GM23338 (cell line): ENCODE measurements at regions not wholly inside any gene's neighbourhood (a gene's known extent, or its start where the extent isn't known, plus 50 kb on each side); places are given as distances from the start of the nearest gene placed in this dataset.

Source experiments
- ATAC-seq: fragments of 200-7000 bp; cut with Tn5 transposase; 3 replicates; pipeline ENCODE4 v1.9.1; 2020
- DNase-seq: peaks from one replicate; pipeline ENCODE4 v3.0.0-alpha.2; 2015; ENCODE audit warnings: low spot score
- H2AFZ ChIP-seq: fragments of 200-600 bp; sonication (generic); 2 replicates; pipeline ENCODE4 v1.8.0; 2016; ENCODE audit warnings: antibody characterized with exemption, mild to moderate bottlenecking, moderate library complexity
- H3F3A ChIP-seq: fragments of 200-600 bp; sonication (generic); replicated peaks from 2 replicates; pipeline ENCODE4 v1.8.0; 2017; ENCODE audit warnings: antibody characterized with exemption, mixed run types, low read depth
- H3K27ac ChIP-seq: fragments of 200-600 bp; sonication (generic); 2 replicates; pipeline ENCODE4 v1.6.1; 2016; ENCODE audit warnings: low read depth
- H3K27me3 ChIP-seq: fragments of 200-600 bp; sonication (generic); 2 replicates; pipeline ENCODE4 v1.8.0; 2016; ENCODE audit warnings: mild to moderate bottlenecking, mixed run types, moderate library complexity; ENCODE audit not compliant: insufficient read depth
- H3K36me3 ChIP-seq: fragments of 200-600 bp; sonication (generic); 2 replicates; pipeline ENCODE4 v1.8.0; 2016; ENCODE audit warnings: mild to moderate bottlenecking; ENCODE audit not compliant: insufficient read depth
- H3K4me1 ChIP-seq: fragments of 200-600 bp; sonication (generic); 2 replicates; pipeline ENCODE4 v1.8.0; 2016; ENCODE audit warnings: mild to moderate bottlenecking, moderate library complexity; ENCODE audit not compliant: insufficient read depth
- H3K4me2 ChIP-seq: fragments of 200-600 bp; sonication (generic); 2 replicates; pipeline ENCODE4 v1.7.1; 2017; ENCODE audit warnings: mixed run types
- H3K4me3 ChIP-seq: fragments of 200-600 bp; sonication (generic); 2 replicates; pipeline ENCODE4 v1.6.1; 2016; ENCODE audit warnings: mixed run types
- H3K79me2 ChIP-seq: fragments of 200-600 bp; sonication (generic); replicated peaks from 2 replicates; pipeline ENCODE4 v1.8.0; 2017; ENCODE audit warnings: mild to moderate bottlenecking; ENCODE audit not compliant: insufficient read depth
- H3K9me2 ChIP-seq: fragments of 200-600 bp; sonication (generic); 2 replicates; pipeline ENCODE4 v1.8.0; 2017; ENCODE audit not compliant: insufficient read depth
- H4K20me1 ChIP-seq: fragments of 200-600 bp; sonication (generic); replicated peaks from 2 replicates; pipeline ENCODE4 v1.8.0; 2017; ENCODE audit warnings: mild to moderate bottlenecking; ENCODE audit not compliant: insufficient read depth
- H3K27ac Mint-ChIP-seq: 2 replicates; pipeline ENCODE4 v1.8.0; 2020; ENCODE audit warnings: inconsistent platforms, mild to moderate bottlenecking, moderate library complexity, mixed read lengths
- H3K27me3 Mint-ChIP-seq: 3 replicates; pipeline ENCODE4 v1.8.0; 2022; ENCODE audit warnings: low read depth, mild to moderate bottlenecking, moderate library complexity, mixed read lengths, inconsistent platforms; ENCODE audit not compliant: insufficient read depth, poor library complexity
- H3K36me3 Mint-ChIP-seq: 3 replicates; pipeline ENCODE4 v1.8.0; 2021; ENCODE audit warnings: low read depth, mild to moderate bottlenecking, inconsistent platforms, moderate library complexity, mixed read lengths
- H3K4me1 Mint-ChIP-seq: 3 replicates; pipeline ENCODE4 v1.8.0; 2020; ENCODE audit warnings: mild to moderate bottlenecking, inconsistent platforms, mixed read lengths
- H3K4me3 Mint-ChIP-seq: 3 replicates; pipeline ENCODE4 v1.8.0; 2021; ENCODE audit warnings: moderate library complexity, mild to moderate bottlenecking, inconsistent platforms, mixed read lengths
- H3K9me3 Mint-ChIP-seq: 3 replicates; pipeline ENCODE4 v1.8.0; 2020; ENCODE audit warnings: moderate library complexity, mild to moderate bottlenecking, inconsistent platforms, mixed read lengths
- CREB1 ChIP-seq: fragments of 250-450 bp; sonication (Bioruptor Pico); IDR thresholded peaks from 2 replicates; pipeline ENCODE4 v1.5.0; 2020; ENCODE audit warnings: low read depth, mild to moderate bottlenecking, moderate library complexity
- CTCF ChIP-seq, 2 experiments: fragments of 200-600 bp in 1 of 2; sonication (generic) in 1 of 2; conservative IDR thresholded peaks; 2 replicates each; pipeline versions ENCODE4 v1.5.1 to v1.6.1; 2016 to 2017; ENCODE audit warnings: antibody characterized with exemption in 2 of 2, low read depth in 2 of 2, mild to moderate bottlenecking in 2 of 2, moderate library complexity in 1 of 2
- ETS1 ChIP-seq: IDR thresholded peaks from 2 replicates; pipeline ENCODE4 v1.6.1; 2016; ENCODE audit warnings: antibody characterized with exemption
- EZH2 ChIP-seq: fragments of 200-600 bp; sonication (generic); IDR thresholded peaks from one replicate; pipeline ENCODE4 v1.8.0; 2017; ENCODE audit warnings: antibody characterized with exemption, mild to moderate bottlenecking, low read depth; ENCODE audit not compliant: unreplicated experiment
- EZH2phosphoT487 ChIP-seq: fragments of 200-600 bp; sonication (generic); IDR thresholded peaks from one replicate; pipeline ENCODE4 v1.8.1; 2018; ENCODE audit warnings: antibody characterized with exemption; ENCODE audit not compliant: unreplicated experiment
- JUNB ChIP-seq: IDR thresholded peaks from one replicate; pipeline ENCODE4 v1.6.1; 2016; ENCODE audit warnings: antibody characterized with exemption; ENCODE audit not compliant: unreplicated experiment
- NANOG ChIP-seq: IDR thresholded peaks from 2 replicates; pipeline ENCODE4 v1.6.1; 2016; ENCODE audit warnings: antibody characterized with exemption, borderline replicate concordance
- POLR2AphosphoS5 ChIP-seq: IDR thresholded peaks from 2 replicates; pipeline ENCODE4 v1.6.1; 2016; ENCODE audit warnings: antibody characterized with exemption, low read depth
- REST ChIP-seq: IDR thresholded peaks from one replicate; pipeline ENCODE4 v1.6.1; 2018; ENCODE audit warnings: antibody characterized with exemption; ENCODE audit not compliant: unreplicated experiment
- STAT1 ChIP-seq: IDR thresholded peaks from one replicate; pipeline ENCODE4 v1.6.1; 2016; ENCODE audit warnings: antibody characterized with exemption; ENCODE audit not compliant: unreplicated experiment
- ZNF114 ChIP-seq: fragments of 250-450 bp; sonication (Bioruptor Pico); IDR thresholded peaks from 2 replicates; pipeline ENCODE4 v1.5.0; 2020; ENCODE audit warnings: mild to moderate bottlenecking, moderate library complexity
- ZNF331 ChIP-seq: fragments of 250-450 bp; sonication (Bioruptor Pico); IDR thresholded peaks from 2 replicates; pipeline ENCODE4 v1.5.0; 2020; ENCODE audit warnings: low read depth, mild to moderate bottlenecking, moderate library complexity
- ZNF462 ChIP-seq: fragments of 250-450 bp; sonication (Bioruptor Pico); IDR thresholded peaks from 2 replicates; pipeline ENCODE4 v1.5.0; 2020; ENCODE audit warnings: mild to moderate bottlenecking, moderate library complexity

GRCh38 chr11:95717314-95717713 lies 72.3 kb downstream of the FAM76B start:
- TF ChIP-seq JUNB (no peak), EZH2 (no peak), CREB1 (no peak), POLR2AphosphoS5 (no peak), ZNF331 (CRISPR knock-in tag) (no peak), REST (no peak), EZH2phosphoT487 (no peak), CTCF (conservative IDR thresholded peaks at IDR 0.05; ENCODE audit: low read depth in 2 of 2) (no peak), ZNF462 (CRISPR knock-in tag) (no peak), ZNF114 (CRISPR knock-in tag) (no peak), NANOG (no peak), ETS1 (no peak), STAT1 (no peak)
- no peaks in the 10 kb centered on the region for H3K4me1 ChIP-seq
- no peaks in the 10 kb centered on the region for H3K79me2 ChIP-seq
- H3K4me2 ChIP-seq = no peak overlapping the region
- no peaks in the 10 kb centered on the region for H3K9me3 Mint-ChIP-seq
- no peak overlapping the region for H3K4me3 ChIP-seq
- no peaks in the 10 kb centered on the region for H3K36me3 ChIP-seq
- no peaks in the 10 kb centered on the region for H3K36me3 Mint-ChIP-seq
- no peak overlapping the region for H3K27ac ChIP-seq
- DNase-seq (no peak), ATAC-seq (no peak)
- no peaks in the 10 kb centered on the region for H3K27me3 ChIP-seq
- peaks cover 5% of the 10 kb centered on the region; the same call in 2 of the 3 replicates for H3K4me1 Mint-ChIP-seq
- H2AFZ ChIP-seq = no peak overlapping the region
- no peaks in the 10 kb centered on the region for H3K9me2 ChIP-seq
- no peak overlapping the region for H3K27ac Mint-ChIP-seq
- no peaks in the 10 kb centered on the region for H4K20me1 ChIP-seq
- H3K27me3 Mint-ChIP-seq = no peaks in the 10 kb centered on the region
- H3K4me3 Mint-ChIP-seq = no peak overlapping the region
- H3F3A ChIP-seq = no peaks in the 10 kb centered on the region
